ENCODE measurements at regions not wholly inside any gene's neighbourhood (a gene's known extent, or its start where the extent isn't known, plus 50 kb on each side); places are given as distances from the start of the nearest gene placed in this dataset.

GRCh38 chr12:79525357-79525756 is 165.4 kb downstream of the PAWR start:
- intact Hi-C loops (cut with DNase I), result no loop called here
- Histone ChIP-seq H3K9me3 (no peaks in the 10 kb centered on the region), H3K4me3 (no peak overlapping the region), H3K27me3 (no peaks in the 10 kb centered on the region), H3K27ac (replicated peaks in 1 of 4) (no peak overlapping the region), H3K36me3 (no peaks in the 10 kb centered on the region), H3K4me1 (peaks cover 0 to 10% (median 9%) of the 10 kb centered on the region in 4 donors)
- TF ChIP-seq POLR2AphosphoS5 (IDR thresholded peaks at IDR 0.05) (no peak), EP300 (IDR thresholded peaks at IDR 0.05) (no peak), POLR2A (IDR thresholded peaks at IDR 0.05; ENCODE audit: low read depth) (no peak), CTCF (IDR thresholded peaks at IDR 0.05) (no peak)
- no peak for DNase-seq (ENCODE audit: extremely low spot score)

- no peak overlapping the region for H3K27ac ChIP-seq (replicated peaks in 1 of 4)
- H3K4me3 ChIP-seq, result no peak overlapping the region
- no peaks in the 10 kb centered on the region for H3K27me3 ChIP-seq
- no peak for DNase-seq (ENCODE audit: extremely low spot score)
- peaks cover 0 to 10% (median 9%) of the 10 kb centered on the region in 4 donors for H3K4me1 ChIP-seq
- no peaks in the 10 kb centered on the region for H3K9me3 ChIP-seq
- TF ChIP-seq EP300 (IDR thresholded peaks at IDR 0.05) (no peak), POLR2AphosphoS5 (IDR thresholded peaks at IDR 0.05) (no peak), POLR2A (IDR thresholded peaks at IDR 0.05; ENCODE audit: low read depth) (no peak), CTCF (IDR thresholded peaks at IDR 0.05) (no peak)
- intact Hi-C loops (cut with DNase I), result no loop called here
- WGBS, result 79% methylated on average over 6 of the region's 6 CpGs
- no peaks in the 10 kb centered on the region for H3K36me3 ChIP-seq
Measured at GRCh38 chr12:79524507-79525148, 166.1 kb downstream of the PAWR start.

- no peak overlapping the region for H3K27ac ChIP-seq (replicated peaks in 1 of 4)
- H3K9me3 ChIP-seq, result no peaks in the 10 kb centered on the region
- no peak overlapping the region for H3K4me3 ChIP-seq
- no peaks in the 10 kb centered on the region for H3K36me3 ChIP-seq
- DNase-seq (ENCODE audit: extremely low spot score), result no peak
- TF ChIP-seq POLR2AphosphoS5 (IDR thresholded peaks at IDR 0.05), result no peak
- intact Hi-C loops (cut with DNase I), result no loop called here
- 66% methylated on average over 2 of the region's 2 CpGs for WGBS
- peaks cover 0 to 10% (median 9%) of the 10 kb centered on the region in 4 donors for H3K4me1 ChIP-seq
- H3K27me3 ChIP-seq, result no peaks in the 10 kb centered on the region
Measured at GRCh38 chr12:79522989-79523386, 167.8 kb downstream of the PAWR start.

- Histone ChIP-seq H3K4me1 (peaks cover 0 to 10% (median 9%) of the 10 kb centered on the region in 4 donors), H3K27ac (replicated peaks in 1 of 4) (no peak overlapping the region), H3K36me3 (no peaks in the 10 kb centered on the region), H3K4me3 (no peak overlapping the region), H3K27me3 (no peaks in the 10 kb centered on the region), H3K9me3 (no peaks in the 10 kb centered on the region)
- no peak for DNase-seq (ENCODE audit: extremely low spot score)
- 55% methylated on average over 11 of the region's 11 CpGs for WGBS
- intact Hi-C loops (cut with DNase I), result no loop called here
- TF ChIP-seq CTCF (IDR thresholded peaks at IDR 0.05) (no peak), EP300 (IDR thresholded peaks at IDR 0.05) (no peak), POLR2AphosphoS5 (IDR thresholded peaks at IDR 0.05) (no peak), POLR2A (IDR thresholded peaks at IDR 0.05; ENCODE audit: low read depth) (no peak)
Measured at GRCh38 chr12:79522257-79522988, 168.3 kb downstream of the PAWR start.

GRCh38 chr12:79521576-79521975 is 169.2 kb downstream of the PAWR start:
- no peaks in the 10 kb centered on the region for H3K36me3 ChIP-seq
- TF ChIP-seq POLR2A (IDR thresholded peaks at IDR 0.05; ENCODE audit: low read depth) (no peak), POLR2AphosphoS5 (IDR thresholded peaks at IDR 0.05) (no peak), CTCF (IDR thresholded peaks at IDR 0.05) (no peak), EP300 (IDR thresholded peaks at IDR 0.05) (no peak)
- H3K4me3 ChIP-seq, result no peak overlapping the region
- intact Hi-C loops (cut with DNase I), result no loop called here
- no peak overlapping the region for H3K27ac ChIP-seq (replicated peaks in 1 of 4)
- H3K27me3 ChIP-seq, result no peaks in the 10 kb centered on the region
- peaks cover 0 to 10% (median 9%) of the 10 kb centered on the region in 4 donors for H3K4me1 ChIP-seq
- H3K9me3 ChIP-seq, result no peaks in the 10 kb centered on the region
- no peak for DNase-seq (ENCODE audit: extremely low spot score)
- 83% methylated on average over 1 of the region's 1 CpG for WGBS

All from esophagus muscularis mucosa (tissue), 4 donors.